Liver (tissue), 8 donors: ENCODE measurements at regions not wholly inside any gene's neighbourhood (a gene's known extent, or its start where the extent isn't known, plus 50 kb on each side); places are given as distances from the start of the nearest gene placed in this dataset.

Experiments used
- DNase-seq: peaks from one replicate; pipeline ENCODE4 v3.0.0-alpha.2; 2017; ENCODE audit warnings: low spot score
- H3K27ac ChIP-seq, 2 donors: one replicate each; pipeline ENCODE4 v1.7.0; 2013; ENCODE audit warnings: inconsistent platforms in 2 of 2, low read length in 2 of 2, control low read depth in 1 of 2, low read depth in 1 of 2, mild to moderate bottlenecking in 1 of 2
- H3K27me3 ChIP-seq, 4 donors: one replicate each; pipeline versions ENCODE4 v1.6.1 to v1.7.0; 2013; ENCODE audit warnings: low read length in 3 of 4, inconsistent platforms in 1 of 4, mild to moderate bottlenecking in 1 of 4, moderate library complexity in 1 of 4; ENCODE audit not compliant: control insufficient read depth in 4 of 4, insufficient read depth in 4 of 4
- H3K36me3 ChIP-seq, 4 donors: one replicate each; pipeline versions ENCODE4 v1.6.1 to v1.7.0; 2013; ENCODE audit warnings: low read length in 3 of 4, mild to moderate bottlenecking in 3 of 4, low read depth in 1 of 4, moderate library complexity in 1 of 4; ENCODE audit not compliant: control insufficient read depth in 4 of 4, insufficient read depth in 3 of 4
- H3K4me1 ChIP-seq, 4 donors: one replicate each; pipeline versions ENCODE4 v1.6.1 to v1.7.0; 2013; ENCODE audit warnings: low read length in 3 of 4, mild to moderate bottlenecking in 3 of 4, moderate library complexity in 1 of 4; ENCODE audit not compliant: control insufficient read depth in 4 of 4, insufficient read depth in 4 of 4
- H3K4me3 ChIP-seq, 3 donors: one replicate each; pipeline versions ENCODE4 v1.6.1 to v1.7.0; 2013; ENCODE audit warnings: low read length in 3 of 3, control low read depth in 1 of 3, low read depth in 1 of 3, mild to moderate bottlenecking in 1 of 3
- H3K9ac ChIP-seq, 2 donors: one replicate each; pipeline ENCODE4 v1.7.0; 2013; ENCODE audit warnings: low read length in 2 of 2, mild to moderate bottlenecking in 2 of 2, moderate library complexity in 2 of 2, control low read depth in 1 of 2, low read depth in 1 of 2
- H3K9me3 ChIP-seq, 4 donors: one replicate each; pipeline versions ENCODE4 v1.6.1 to v1.7.0; 2013; ENCODE audit warnings: low read length in 3 of 4; ENCODE audit not compliant: control insufficient read depth in 4 of 4
- ATF3 ChIP-seq: IDR thresholded peaks from 2 replicates; pipeline ENCODE4 v1.6.1; 2016; ENCODE audit warnings: antibody characterized with exemption
- CTCF ChIP-seq: fragments of 150-350 bp; IDR thresholded peaks from 2 replicates; pipeline ENCODE4 v1.5.1; 2017; ENCODE audit warnings: improper control_type of control experiment, low read depth, low read length; ENCODE audit not compliant: missing input control
- EGR1 ChIP-seq, 2 donors: IDR thresholded peaks; 2 replicates each; pipeline ENCODE4 v1.6.1; 2016 to 2018; ENCODE audit warnings: antibody characterized with exemption in 2 of 2, low read depth in 2 of 2
- FOXA2 ChIP-seq: IDR thresholded peaks from 2 replicates; pipeline ENCODE4 v1.6.1; 2016; ENCODE audit warnings: antibody characterized with exemption
- GABPA ChIP-seq, 2 donors: IDR thresholded peaks in 1 of 2; conservative IDR thresholded peaks in 1 of 2; 2 replicates each; pipeline ENCODE4 v1.6.1; 2016; ENCODE audit warnings: antibody characterized with exemption in 2 of 2, mild to moderate bottlenecking in 1 of 2, moderate library complexity in 1 of 2
- HNF4A ChIP-seq, 2 donors: conservative IDR thresholded peaks; 2 replicates each; pipeline ENCODE4 v1.6.1; 2016; ENCODE audit warnings: antibody characterized with exemption in 2 of 2, mild to moderate bottlenecking in 2 of 2
- NR2F2 ChIP-seq: IDR thresholded peaks from 2 replicates; pipeline ENCODE4 v1.6.1; 2016; ENCODE audit warnings: antibody characterized with exemption
- RAD21 ChIP-seq, 2 donors: IDR thresholded peaks; 2 replicates each; pipeline ENCODE4 v1.6.1; 2016; ENCODE audit warnings: antibody characterized with exemption in 2 of 2, mild to moderate bottlenecking in 2 of 2
- REST ChIP-seq: IDR thresholded peaks from 2 replicates; pipeline ENCODE4 v1.6.1; 2016; ENCODE audit warnings: antibody characterized with exemption, mild to moderate bottlenecking
- SP1 ChIP-seq: IDR thresholded peaks from 2 replicates; pipeline ENCODE4 v1.6.1; 2018; ENCODE audit warnings: antibody characterized with exemption, mild to moderate bottlenecking
- ZBTB33 ChIP-seq: IDR thresholded peaks from 2 replicates; pipeline ENCODE4 v1.6.1; 2016; ENCODE audit warnings: antibody characterized with exemption
- WGBS: extraction: QIAGEN DNeasy Blood & Tissue Kit; methylation state at CpG from one replicate; pipeline ENCODE4 v1.1.7; 2013; 5-methylcytosine and 5-hydroxymethylcytosine counted together
- donor health status: healthy.
- donor health status: healthy.
- donor health status: healthy.
- donor health status: healthy.
- donor health status: healthy.

GRCh38 chr2:219835493-219835892 lies 208.1 kb downstream of the SLC4A3 start:
- Histone ChIP-seq H3K4me1 (no peaks in the 10 kb centered on the region), H3K27me3 (peaks cover 0 to 9% (median 0%) of the 10 kb centered on the region in 4 donors), H3K9ac (no peak overlapping the region), H3K9me3 (no peaks in the 10 kb centered on the region), H3K4me3 (no peak overlapping the region), H3K36me3 (no peaks in the 10 kb centered on the region), H3K27ac (no peak overlapping the region)
- TF ChIP-seq ZBTB33 (no peak), NR2F2 (no peak), HNF4A (conservative IDR thresholded peaks at IDR 0.05) (peak in 1 of 2 donors; percentile 30), SP1 (no peak), GABPA (IDR thresholded peaks at IDR 0.05 in 1 of 2, conservative IDR thresholded peaks at IDR 0.05 in 1 of 2) (no peak), FOXA2 (no peak), ATF3 (no peak)
- DNase-seq: no peak
- 65% methylated on average over 3 of the region's 3 CpGs for WGBS

GRCh38 chr2:219836647-219837177 lies 209.3 kb downstream of the SLC4A3 start:
- TF ChIP-seq HNF4A (conservative IDR thresholded peaks at IDR 0.05): no peak
- peak; percentile 45 to 50 for TF ChIP-seq RAD21 (IDR thresholded peaks at IDR 0.05)
- no peak for TF ChIP-seq GABPA (IDR thresholded peaks at IDR 0.05 in 1 of 2, conservative IDR thresholded peaks at IDR 0.05 in 1 of 2)
- TF ChIP-seq REST: no peak
- TF ChIP-seq EGR1 (IDR thresholded peaks at IDR 0.05; ENCODE audit: low read depth in 2 of 2): no peak
- TF ChIP-seq CTCF: peak; percentile 34
- DNase-seq: no peak
- Histone ChIP-seq H3K9ac (no peak overlapping the region), H3K4me3 (no peak overlapping the region), H3K27ac (no peak overlapping the region), H3K36me3 (no peaks in the 10 kb centered on the region), H3K9me3 (no peaks in the 10 kb centered on the region), H3K4me1 (no peaks in the 10 kb centered on the region), H3K27me3 (peaks cover 0 to 9% (median 0%) of the 10 kb centered on the region in 4 donors)
- 66% methylated on average over 4 of the region's 4 CpGs for WGBS
